ENCODE measurements at regions not wholly inside any gene's neighbourhood (a gene's known extent, or its start where the extent isn't known, plus 50 kb on each side); places are given as distances from the start of the nearest gene placed in this dataset.

- no peak for TF ChIP-seq CTCF (IDR thresholded peaks at IDR 0.05)
- no peak for DNase-seq (ENCODE audit: extremely low spot score, unreplicated experiment)
- Mint-ChIP-seq H3K27me3 (ENCODE audit: unreplicated experiment) (no peaks in the 10 kb centered on the region), H3K4me3 (ENCODE audit: unreplicated experiment) (no peak overlapping the region), H3K27ac (ENCODE audit: unreplicated experiment) (no peak overlapping the region), H3K9me3 (ENCODE audit: unreplicated experiment) (peaks cover 13% of the 10 kb centered on the region), H3K36me3 (ENCODE audit: unreplicated experiment) (no peaks in the 10 kb centered on the region), H3K4me1 (ENCODE audit: unreplicated experiment) (no peaks in the 10 kb centered on the region)
Observed at GRCh38 chr12:115818973-115819372, 458.5 kb downstream of the MED13L start.

- Mint-ChIP-seq H3K4me1 (ENCODE audit: unreplicated experiment) (no peaks in the 10 kb centered on the region), H3K36me3 (ENCODE audit: unreplicated experiment) (no peaks in the 10 kb centered on the region), H3K27ac (ENCODE audit: unreplicated experiment) (no peak overlapping the region), H3K9me3 (ENCODE audit: unreplicated experiment) (peaks cover 21% of the 10 kb centered on the region), H3K27me3 (ENCODE audit: unreplicated experiment) (no peaks in the 10 kb centered on the region), H3K4me3 (ENCODE audit: unreplicated experiment) (no peak overlapping the region)
- DNase-seq (ENCODE audit: extremely low spot score, unreplicated experiment) = no peak
- no peak for TF ChIP-seq CTCF (IDR thresholded peaks at IDR 0.05)
Observed at GRCh38 chr12:115817389-115817788, 460.1 kb downstream of the MED13L start.

- Mint-ChIP-seq H3K36me3 (ENCODE audit: unreplicated experiment) (no peaks in the 10 kb centered on the region), H3K9me3 (ENCODE audit: unreplicated experiment) (peaks cover 22% of the 10 kb centered on the region), H3K4me1 (ENCODE audit: unreplicated experiment) (no peaks in the 10 kb centered on the region), H3K4me3 (ENCODE audit: unreplicated experiment) (no peak overlapping the region), H3K27me3 (ENCODE audit: unreplicated experiment) (no peaks in the 10 kb centered on the region), H3K27ac (ENCODE audit: unreplicated experiment) (no peak overlapping the region)
- DNase-seq (ENCODE audit: extremely low spot score, unreplicated experiment) = no peak
- TF ChIP-seq CTCF (IDR thresholded peaks at IDR 0.05) = no peak
Observed at GRCh38 chr12:115815924-115816323, 461.6 kb downstream of the MED13L start.

- no peaks in the 10 kb centered on the region for H3K36me3 Mint-ChIP-seq (ENCODE audit: unreplicated experiment)
- H3K4me1 Mint-ChIP-seq (ENCODE audit: unreplicated experiment) = no peaks in the 10 kb centered on the region
- TF ChIP-seq CTCF (IDR thresholded peaks at IDR 0.05) = no peak
- H3K9me3 Mint-ChIP-seq (ENCODE audit: unreplicated experiment) = peaks cover 30% of the 10 kb centered on the region
- H3K27me3 Mint-ChIP-seq (ENCODE audit: unreplicated experiment) = no peaks in the 10 kb centered on the region
- H3K27ac Mint-ChIP-seq (ENCODE audit: unreplicated experiment) = no peak overlapping the region
- H3K4me3 Mint-ChIP-seq (ENCODE audit: unreplicated experiment) = no peak overlapping the region
- DNase-seq (ENCODE audit: extremely low spot score, unreplicated experiment) = no peak
Observed at GRCh38 chr12:115813256-115813655, 464.2 kb downstream of the MED13L start.

GRCh38 chr12:115811929-115812328 lies 465.6 kb downstream of the MED13L start:
- H3K36me3 Mint-ChIP-seq (ENCODE audit: unreplicated experiment) = no peaks in the 10 kb centered on the region
- no peaks in the 10 kb centered on the region for H3K27me3 Mint-ChIP-seq (ENCODE audit: unreplicated experiment)
- H3K4me3 Mint-ChIP-seq (ENCODE audit: unreplicated experiment) = no peak overlapping the region
- no peak for DNase-seq (ENCODE audit: extremely low spot score, unreplicated experiment)
- TF ChIP-seq CTCF (IDR thresholded peaks at IDR 0.05) = no peak
- H3K27ac Mint-ChIP-seq (ENCODE audit: unreplicated experiment) = no peak overlapping the region
- peaks cover 30% of the 10 kb centered on the region for H3K9me3 Mint-ChIP-seq (ENCODE audit: unreplicated experiment)
- H3K4me1 Mint-ChIP-seq (ENCODE audit: unreplicated experiment) = no peaks in the 10 kb centered on the region
